Sigmoid colon (tissue), 6 donors: ENCODE measurements at regions not wholly inside any gene's neighbourhood (a gene's known extent, or its start where the extent isn't known, plus 50 kb on each side); places are given as distances from the start of the nearest gene placed in this dataset.
"Not testable (repeated sequence)": the region's sequence is repeated elsewhere in the genome, so short reads cannot be mapped to it uniquely, and the experiment has no call there.

Experiments used
- DNase-seq: peaks from one replicate; pipeline ENCODE4 v3.0.0-alpha.2; 2019
- H3K27ac ChIP-seq, 4 donors: fragments of 200-600 bp; sonication (generic); one replicate each; pipeline ENCODE4 v1.5.1; 2016 to 2019; ENCODE audit warnings: mild to moderate bottlenecking in 1 of 4
- H3K27me3 ChIP-seq, 3 donors: fragments of 200-600 bp; sonication (generic); one replicate each; pipeline ENCODE4 v1.5.1; 2019; ENCODE audit warnings: mild to moderate bottlenecking in 1 of 3
- H3K36me3 ChIP-seq, 4 donors: fragments of 200-600 bp; sonication (generic); one replicate each; pipeline ENCODE4 v1.5.1; 2016 to 2019
- H3K4me1 ChIP-seq, 4 donors: fragments of 200-600 bp; sonication (generic); one replicate each; pipeline ENCODE4 v1.5.1; 2017 to 2019
- H3K4me3 ChIP-seq, 4 donors: fragments of 200-600 bp; sonication (generic); one replicate each; pipeline ENCODE4 v1.5.1; 2017 to 2019; ENCODE audit warnings: mild to moderate bottlenecking in 2 of 4, moderate library complexity in 1 of 4
- H3K9me3 ChIP-seq, 4 donors: fragments of 200-600 bp in 3 of 4; sonication (generic) in 3 of 4; one replicate each; pipeline versions ENCODE4 v1.5.1 to v1.6.1; 2013 to 2019
- EP300 ChIP-seq, 4 donors: sonication (generic); formaldehyde crosslinking; IDR thresholded peaks; one replicate each; pipeline ENCODE4 v1.6.1; 2017; ENCODE audit warnings: antibody characterized with exemption in 4 of 4
- POLR2A ChIP-seq, 2 donors: fragments of 450-650 bp; IDR thresholded peaks; one replicate each; pipeline ENCODE4 v1.6.1; 2016; ENCODE audit warnings: antibody characterized with exemption in 2 of 2, mild to moderate bottlenecking in 2 of 2, moderate library complexity in 2 of 2
- POLR2AphosphoS5 ChIP-seq, 4 donors: sonication (generic); formaldehyde crosslinking; IDR thresholded peaks; one replicate each; pipeline ENCODE4 v1.6.1; 2017; ENCODE audit warnings: antibody characterized with exemption in 4 of 4
- WGBS, 2 donors: extraction: QIAGEN DNeasy Blood & Tissue Kit; methylation state at CpG; one replicate each; pipeline ENCODE4 v1.1.7; 2013; 5-methylcytosine and 5-hydroxymethylcytosine counted together
- intact Hi-C: fragments of 100-400 bp; cut with DNase I; formaldehyde crosslinking; loops from one replicate; pipeline ENCODE4 v1.15.1; 2023
- TF ChIP-seq, protein P1 (sequence below), 4 experiments: fragments of 450-650 bp in 3 of 4; fragments of 200-600 bp in 1 of 4; IDR thresholded peaks; one replicate each; pipeline ENCODE4 v1.5.1; 2016 to 2019; ENCODE audit warnings: antibody characterized with exemption in 4 of 4, mild to moderate bottlenecking in 3 of 4, moderate library complexity in 2 of 4
- donor health status: healthy with polysubstance abuse.
- donor health status: healthy.

DNA sequence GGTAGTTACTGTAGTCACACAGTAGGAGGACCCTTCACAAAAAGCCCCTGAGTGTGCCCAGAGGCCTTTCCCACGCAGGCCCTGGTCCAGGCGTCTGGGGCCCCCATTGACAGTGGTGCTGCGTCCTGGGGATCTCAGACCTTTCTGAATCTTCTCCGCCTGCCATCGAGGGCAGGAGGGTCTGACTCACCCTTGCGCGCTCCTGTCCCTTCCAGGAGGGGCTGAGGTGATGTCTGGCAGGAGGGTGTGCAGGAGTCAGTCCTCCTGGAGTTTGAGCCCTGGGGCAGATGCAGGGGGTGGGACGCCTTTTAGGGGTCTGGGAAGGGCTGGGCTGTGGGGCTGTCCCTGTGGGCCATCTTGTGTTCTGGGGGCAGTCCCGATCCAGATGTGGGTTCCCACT, 386.8 kb downstream of the TMEM121 start:
- Histone ChIP-seq H3K27ac (no peak overlapping the region), H3K9me3 (no peaks in the 10 kb centered on the region), H3K27me3 (no peaks in the 10 kb centered on the region), H3K4me3 (no peak overlapping the region), H3K4me1 (no peaks in the 10 kb centered on the region), H3K36me3 (no peaks in the 10 kb centered on the region)
- TF ChIP-seq, protein P1, sequence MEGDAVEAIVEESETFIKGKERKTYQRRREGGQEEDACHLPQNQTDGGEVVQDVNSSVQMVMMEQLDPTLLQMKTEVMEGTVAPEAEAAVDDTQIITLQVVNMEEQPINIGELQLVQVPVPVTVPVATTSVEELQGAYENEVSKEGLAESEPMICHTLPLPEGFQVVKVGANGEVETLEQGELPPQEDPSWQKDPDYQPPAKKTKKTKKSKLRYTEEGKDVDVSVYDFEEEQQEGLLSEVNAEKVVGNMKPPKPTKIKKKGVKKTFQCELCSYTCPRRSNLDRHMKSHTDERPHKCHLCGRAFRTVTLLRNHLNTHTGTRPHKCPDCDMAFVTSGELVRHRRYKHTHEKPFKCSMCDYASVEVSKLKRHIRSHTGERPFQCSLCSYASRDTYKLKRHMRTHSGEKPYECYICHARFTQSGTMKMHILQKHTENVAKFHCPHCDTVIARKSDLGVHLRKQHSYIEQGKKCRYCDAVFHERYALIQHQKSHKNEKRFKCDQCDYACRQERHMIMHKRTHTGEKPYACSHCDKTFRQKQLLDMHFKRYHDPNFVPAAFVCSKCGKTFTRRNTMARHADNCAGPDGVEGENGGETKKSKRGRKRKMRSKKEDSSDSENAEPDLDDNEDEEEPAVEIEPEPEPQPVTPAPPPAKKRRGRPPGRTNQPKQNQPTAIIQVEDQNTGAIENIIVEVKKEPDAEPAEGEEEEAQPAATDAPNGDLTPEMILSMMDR (IDR thresholded peaks at IDR 0.05) = no peak
- no peak for TF ChIP-seq POLR2A (IDR thresholded peaks at IDR 0.05)
- no peak for TF ChIP-seq EP300 (IDR thresholded peaks at IDR 0.05)
- TF ChIP-seq POLR2AphosphoS5 (IDR thresholded peaks at IDR 0.05) = no peak
- WGBS, 2 donors = 79 to 88% methylated on average over 9 of the region's 9 CpGs
- DNase-seq = no peak
- intact Hi-C loops = no loop called here

DNA sequence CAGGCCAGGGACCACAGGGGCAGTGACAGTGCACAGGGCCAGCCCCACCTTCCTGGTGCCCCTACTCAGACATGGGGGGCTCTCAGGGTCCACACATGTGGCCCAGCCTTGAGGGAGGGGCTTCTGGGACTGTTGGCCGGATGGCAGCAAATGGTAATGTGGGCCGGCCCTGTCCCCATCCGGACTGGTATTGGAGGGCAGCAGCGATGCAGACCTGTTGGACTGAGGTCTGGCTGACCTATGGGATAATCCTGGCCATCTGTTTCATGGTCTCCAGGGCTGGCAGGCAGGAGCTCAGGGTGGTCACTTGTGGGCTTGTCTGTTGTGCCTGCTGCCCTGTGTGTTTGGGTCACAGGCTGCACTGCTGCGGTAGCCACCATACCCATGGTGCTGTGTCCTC, 387.5 kb downstream of the TMEM121 start:
- no peaks in the 10 kb centered on the region for H3K36me3 ChIP-seq
- no peak for DNase-seq
- intact Hi-C loops = no loop called here
- H3K4me3 ChIP-seq = no peak overlapping the region
- H3K4me1 ChIP-seq = no peaks in the 10 kb centered on the region
- TF ChIP-seq POLR2A (IDR thresholded peaks at IDR 0.05) (no peak), EP300 (IDR thresholded peaks at IDR 0.05) (no peak)
- TF ChIP-seq, protein P1 (IDR thresholded peaks at IDR 0.05) = no peak
- no peaks in the 10 kb centered on the region for H3K27me3 ChIP-seq
- H3K27ac ChIP-seq = no peak overlapping the region
- no peaks in the 10 kb centered on the region for H3K9me3 ChIP-seq
- WGBS, 2 donors = 65 to 85% methylated on average over 5 of the region's 5 CpGs

GRCh38 chr14:105914281-105914680, 387.9 kb downstream of the TMEM121 start:
- H3K4me1 ChIP-seq, H3K27ac ChIP-seq, H3K9me3 ChIP-seq, DNase-seq, H3K36me3 ChIP-seq, H3K27me3 ChIP-seq, intact Hi-C loops, H3K4me3 ChIP-seq: not testable (repeated sequence)
- 76 to 79% methylated on average over 12 of the region's 12 CpGs for WGBS, 2 donors

DNA sequence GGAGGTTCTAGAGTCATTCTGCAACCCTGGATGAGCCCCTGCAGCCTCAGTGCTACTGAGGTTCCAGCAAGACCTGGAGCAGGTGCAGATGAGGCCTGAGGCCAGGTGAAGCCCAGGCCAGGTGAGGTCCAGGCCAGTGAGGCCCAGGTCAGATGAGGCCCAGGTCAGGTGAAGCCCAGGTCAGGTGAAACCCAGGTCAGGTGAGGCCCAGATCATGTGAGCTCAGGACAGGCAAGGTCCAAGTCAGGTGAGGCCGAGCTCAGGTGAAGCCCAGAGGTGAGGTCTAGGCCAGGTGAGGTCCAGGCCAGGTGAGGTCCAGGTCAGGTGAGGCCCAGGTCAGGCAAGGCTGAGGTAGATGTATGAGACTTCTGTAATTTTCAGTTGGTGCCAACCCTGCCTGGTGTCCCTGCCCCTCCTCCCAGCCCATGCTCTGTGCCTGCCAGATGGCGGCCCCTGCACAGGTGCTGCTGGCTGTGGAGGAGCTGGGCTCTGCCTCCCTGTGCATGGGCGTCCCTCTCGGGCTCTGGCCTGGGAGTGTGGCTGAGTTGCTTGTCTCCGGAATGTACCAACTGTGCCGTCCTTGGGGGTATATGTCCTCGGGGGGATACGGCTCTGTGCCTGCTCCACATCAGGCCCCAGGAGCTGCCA, 388.5 kb downstream of the TMEM121 start:
- no peak for DNase-seq
- 76 to 79% methylated on average over 8 of the region's 8 CpGs for WGBS, 2 donors
- intact Hi-C loops = no loop called here

GRCh38 chr14:105915546-105915945, 389.2 kb downstream of the TMEM121 start:
- H3K4me3 ChIP-seq, H3K27ac ChIP-seq, H3K4me1 ChIP-seq, intact Hi-C loops, H3K9me3 ChIP-seq, H3K36me3 ChIP-seq, H3K27me3 ChIP-seq, DNase-seq: not testable (repeated sequence)
- WGBS, 2 donors = 52 to 57% methylated on average over 3 of the region's 3 CpGs

More for the DNA sequence above, 388.5 kb downstream of the TMEM121 start:
- no peaks in the 10 kb centered on the region for H3K4me1 ChIP-seq
- TF ChIP-seq EP300 (IDR thresholded peaks at IDR 0.05) (no peak), POLR2AphosphoS5 (IDR thresholded peaks at IDR 0.05) (no peak), POLR2A (IDR thresholded peaks at IDR 0.05) (no peak)
- TF ChIP-seq, protein P1 (IDR thresholded peaks at IDR 0.05) = no peak
- H3K36me3 ChIP-seq = no peaks in the 10 kb centered on the region
- H3K4me3 ChIP-seq = no peak overlapping the region
- no peaks in the 10 kb centered on the region for H3K9me3 ChIP-seq
- H3K27me3 ChIP-seq = no peaks in the 10 kb centered on the region
- H3K27ac ChIP-seq = no peak overlapping the region

DNA sequence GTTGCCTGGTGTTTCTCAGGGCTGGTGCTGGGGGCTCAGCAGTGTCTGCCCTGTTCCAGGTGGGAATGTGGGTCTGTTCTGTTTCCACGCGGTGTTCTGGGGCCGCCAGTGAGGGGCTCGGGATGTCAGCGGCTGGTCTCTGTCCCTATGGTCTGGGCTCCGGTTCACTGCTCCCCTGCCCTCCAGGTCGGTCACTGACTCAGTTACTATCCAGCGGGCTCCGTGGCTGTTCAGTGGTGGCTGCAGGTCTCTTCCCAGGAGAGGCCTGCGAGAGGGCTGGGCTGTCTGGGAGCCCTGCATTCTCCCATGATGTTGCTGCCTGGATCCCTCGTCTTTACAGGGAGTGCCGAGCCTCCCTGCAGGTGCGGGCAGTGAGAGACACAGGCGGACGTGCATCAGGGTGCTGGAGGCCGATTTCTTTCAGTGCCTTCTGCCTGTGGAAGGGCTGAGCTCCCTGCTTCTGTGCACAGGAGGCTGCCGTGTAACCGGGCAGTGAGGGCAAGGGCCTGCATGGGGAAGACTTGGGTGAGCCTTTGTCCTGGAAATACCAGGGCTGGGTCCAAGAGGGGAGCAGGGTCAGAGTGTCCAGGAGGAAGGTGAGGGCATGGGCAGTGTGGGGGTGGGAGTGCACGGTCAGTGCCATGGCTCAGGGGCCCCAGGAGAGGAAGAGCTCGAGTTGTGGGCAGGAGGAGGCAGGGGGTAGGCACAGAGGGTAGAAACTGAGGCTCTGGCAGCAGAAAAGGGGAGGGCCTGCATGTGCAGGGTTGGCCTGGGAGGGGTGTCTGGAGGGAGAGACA, 391.0 kb downstream of the TMEM121 start:
- H3K27ac ChIP-seq, H3K9me3 ChIP-seq, H3K27me3 ChIP-seq, DNase-seq, H3K4me1 ChIP-seq, intact Hi-C loops, H3K4me3 ChIP-seq, H3K36me3 ChIP-seq: not testable (repeated sequence)
- 72 to 78% methylated on average over 20 of the region's 20 CpGs for WGBS, 2 donors
